SK-N-SH treated with all-trans-retinoic acid at 6 μM for 48 hours (cell line): ENCODE measurements at regions not wholly inside any gene's neighbourhood (a gene's known extent, or its start where the extent isn't known, plus 50 kb on each side); places are given as distances from the start of the nearest gene placed in this dataset.

Experiments
- ATAC-seq: fragments of 200-7000 bp; cut with Tn5 transposase; 3 replicates; pipeline ENCODE4 v1.9.1; 2020; ENCODE audit warnings: mild to moderate bottlenecking, moderate library complexity
- ARNTL ChIP-seq: fragments of 450-650 bp; formaldehyde crosslinking; IDR thresholded peaks from 2 replicates; pipeline ENCODE4 v1.5.0; 2020; ENCODE audit warnings: low read depth, mild to moderate bottlenecking, moderate library complexity, borderline replicate concordance
- BACH2 ChIP-seq: fragments of 250-450 bp; sonication (Bioruptor Pico); IDR thresholded peaks from 2 replicates; pipeline ENCODE4 v1.9.0; 2021; ENCODE audit warnings: mild to moderate bottlenecking, borderline replicate concordance
- CREB5 ChIP-seq: fragments of 250-450 bp; sonication (Bioruptor Pico); IDR thresholded peaks from 2 replicates; pipeline ENCODE4 v1.5.1; 2020; ENCODE audit warnings: low read depth, mild to moderate bottlenecking, moderate library complexity
- CSDC2 ChIP-seq: fragments of 250-450 bp; sonication (Bioruptor Pico); IDR thresholded peaks from 2 replicates; pipeline ENCODE4 v1.5.0; 2020; ENCODE audit warnings: mild to moderate bottlenecking, moderate library complexity
- CSRNP3 ChIP-seq: fragments of 250-450 bp; sonication (Bioruptor Pico); IDR thresholded peaks from 2 replicates; pipeline ENCODE4 v1.5.1; 2021; ENCODE audit warnings: mild to moderate bottlenecking, moderate library complexity
- ESRRG ChIP-seq: fragments of 250-450 bp; sonication (Bioruptor Pico); IDR thresholded peaks from 2 replicates; pipeline ENCODE4 v1.6.1; 2021; ENCODE audit warnings: mild to moderate bottlenecking
- GLIS3 ChIP-seq: fragments of 250-450 bp; sonication (Bioruptor Pico); IDR thresholded peaks from 2 replicates; pipeline ENCODE4 v1.5.0; 2020; ENCODE audit warnings: mild to moderate bottlenecking, moderate library complexity
- OSR1 ChIP-seq: fragments of 250-450 bp; sonication (Bioruptor Pico); IDR thresholded peaks from 2 replicates; pipeline ENCODE4 v1.8.0; 2022; ENCODE audit warnings: moderate library complexity, mild to moderate bottlenecking, inconsistent platforms
- PATZ1 ChIP-seq: fragments of 250-450 bp; sonication (Bioruptor Pico); IDR thresholded peaks from 2 replicates; pipeline ENCODE4 v1.8.0; 2020; ENCODE audit warnings: mild to moderate bottlenecking, moderate library complexity, borderline replicate concordance
- PPARA ChIP-seq: fragments of 250-450 bp; sonication (Bioruptor Pico); IDR thresholded peaks from 2 replicates; pipeline ENCODE4 v1.5.0; 2020; ENCODE audit warnings: mild to moderate bottlenecking, borderline replicate concordance
- RARB ChIP-seq: fragments of 250-450 bp; sonication (Bioruptor Pico); IDR thresholded peaks from 2 replicates; pipeline ENCODE4 v1.8.0; 2021; ENCODE audit warnings: mild to moderate bottlenecking, moderate library complexity
- SNAI2 ChIP-seq: fragments of 250-450 bp; sonication (Bioruptor Pico); IDR thresholded peaks from 2 replicates; pipeline ENCODE4 v1.5.0; 2020; ENCODE audit warnings: mild to moderate bottlenecking, moderate library complexity
- TCF4 ChIP-seq: fragments of 250-450 bp; sonication (Bioruptor Pico); IDR thresholded peaks from 2 replicates; pipeline ENCODE4 v1.8.0; 2021; ENCODE audit warnings: mild to moderate bottlenecking, moderate library complexity, borderline replicate concordance
- TOX ChIP-seq: fragments of 250-450 bp; sonication (Bioruptor Pico); IDR thresholded peaks from 2 replicates; pipeline ENCODE4 v1.8.0; 2021; ENCODE audit warnings: mild to moderate bottlenecking, moderate library complexity, borderline replicate concordance
- TSHZ2 ChIP-seq: fragments of 250-450 bp; sonication (Bioruptor Pico); IDR thresholded peaks from 2 replicates; pipeline ENCODE4 v1.5.0; 2020; ENCODE audit warnings: mild to moderate bottlenecking, moderate library complexity
- ZC3H10 ChIP-seq: fragments of 250-450 bp; sonication (Bioruptor Pico); IDR thresholded peaks from 2 replicates; pipeline ENCODE4 v1.5.1; 2021; ENCODE audit warnings: mild to moderate bottlenecking, moderate library complexity
- ZNF70 ChIP-seq: fragments of 450-650 bp; formaldehyde crosslinking; IDR thresholded peaks from 2 replicates; pipeline ENCODE4 v1.5.0; 2020; ENCODE audit warnings: mild to moderate bottlenecking, moderate library complexity
- ZNF8 ChIP-seq: fragments of 450-650 bp; formaldehyde crosslinking; IDR thresholded peaks from 2 replicates; pipeline ENCODE4 v1.5.0; 2020; ENCODE audit warnings: mild to moderate bottlenecking, moderate library complexity
- TF ChIP-seq, protein P1 (sequence below): fragments of 250-450 bp; sonication (Bioruptor Pico); IDR thresholded peaks from 2 replicates; pipeline ENCODE4 v1.8.0; 2021; ENCODE audit warnings: low read depth, mild to moderate bottlenecking, moderate library complexity, borderline replicate concordance

- no peak; the same call in 2 of the 3 replicates for ATAC-seq
- TF ChIP-seq TSHZ2 (no peak), ARNTL (CRISPR knock-in tag) (no peak), PATZ1 (CRISPR knock-in tag) (no peak), ZNF70 (CRISPR knock-in tag) (no peak), ZNF8 (CRISPR knock-in tag) (no peak), TCF4 (CRISPR knock-in tag) (no peak), OSR1 (no peak), CSRNP3 (no peak), SNAI2 (no peak)
- TF ChIP-seq, protein P1, sequence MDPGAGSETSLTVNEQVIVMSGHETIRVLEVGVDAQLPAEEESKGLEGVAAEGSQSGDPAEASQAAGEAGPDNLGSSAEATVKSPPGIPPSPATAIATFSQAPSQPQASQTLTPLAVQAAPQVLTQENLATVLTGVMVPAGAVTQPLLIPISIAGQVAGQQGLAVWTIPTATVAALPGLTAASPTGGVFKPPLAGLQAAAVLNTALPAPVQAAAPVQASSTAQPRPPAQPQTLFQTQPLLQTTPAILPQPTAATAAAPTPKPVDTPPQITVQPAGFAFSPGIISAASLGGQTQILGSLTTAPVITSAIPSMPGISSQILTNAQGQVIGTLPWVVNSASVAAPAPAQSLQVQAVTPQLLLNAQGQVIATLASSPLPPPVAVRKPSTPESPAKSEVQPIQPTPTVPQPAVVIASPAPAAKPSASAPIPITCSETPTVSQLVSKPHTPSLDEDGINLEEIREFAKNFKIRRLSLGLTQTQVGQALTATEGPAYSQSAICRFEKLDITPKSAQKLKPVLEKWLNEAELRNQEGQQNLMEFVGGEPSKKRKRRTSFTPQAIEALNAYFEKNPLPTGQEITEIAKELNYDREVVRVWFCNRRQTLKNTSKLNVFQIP (CRISPR knock-in tag), result no peak
Observed at GRCh38 chr14:71716041-71716772, 216.0 kb upstream of the RGS6 start.

GRCh38 chr14:71720978-71721624, 211.1 kb upstream of the RGS6 start:
- ATAC-seq, result peak; percentile 93
- TF ChIP-seq PPARA, result no peak
- no peak for TF ChIP-seq PATZ1 (CRISPR knock-in tag)
- no peak for TF ChIP-seq ZC3H10 (CRISPR knock-in tag)
- no peak for TF ChIP-seq CSDC2 (CRISPR knock-in tag)
- no peak for TF ChIP-seq OSR1
- no peak for TF ChIP-seq CREB5
- TF ChIP-seq GLIS3 (CRISPR knock-in tag), result no peak
- no peak for TF ChIP-seq BACH2 (CRISPR knock-in tag)
- no peak for TF ChIP-seq ZNF8 (CRISPR knock-in tag)
- no peak for TF ChIP-seq ESRRG (CRISPR knock-in tag)
- no peak for TF ChIP-seq RARB (CRISPR knock-in tag)
- no peak for TF ChIP-seq TOX (CRISPR knock-in tag)
- TF ChIP-seq, protein P1 (CRISPR knock-in tag), result no peak
- TF ChIP-seq SNAI2, result no peak
- TF ChIP-seq ARNTL (CRISPR knock-in tag), result no peak
